Spleen (tissue), 11 donors: ENCODE measurements at regions not wholly inside any gene's neighbourhood (a gene's known extent, or its start where the extent isn't known, plus 50 kb on each side); places are given as distances from the start of the nearest gene placed in this dataset.

ENCODE experiments used
- DNase-seq: peaks from one replicate; pipeline ENCODE4 v3.0.0-alpha.2; 2020
- H3K27ac ChIP-seq, 8 donors: fragments of 200-600 bp; sonication (generic) in 7 of 8; 1 replicate in 4 of 8; 2 replicates in 4 of 8; pipeline versions ENCODE4 v1.5.0 to v1.8.0; 2016 to 2021; ENCODE audit warnings: inconsistent platforms in 4 of 8, mild to moderate bottlenecking in 4 of 8, moderate library complexity in 1 of 8
- H3K27me3 ChIP-seq, 7 donors: fragments of 200-600 bp; sonication (generic) in 6 of 7; replicated peaks in 1 of 7; 1 replicate in 4 of 7; 2 replicates in 3 of 7; pipeline versions ENCODE4 v1.5.0 to v1.8.0; 2016 to 2021; ENCODE audit warnings: inconsistent platforms in 3 of 7, mild to moderate bottlenecking in 1 of 7
- H3K36me3 ChIP-seq, 6 donors: fragments of 200-600 bp; sonication (generic) in 5 of 6; 1 replicate in 4 of 6; 2 replicates in 2 of 6; pipeline versions ENCODE4 v1.5.0 to v1.8.0; 2016 to 2021; ENCODE audit warnings: inconsistent platforms in 2 of 6
- H3K4me1 ChIP-seq, 6 donors: fragments of 200-600 bp; sonication (generic) in 5 of 6; 1 replicate in 3 of 6; 2 replicates in 3 of 6; pipeline versions ENCODE4 v1.5.0 to v1.8.0; 2016 to 2021; ENCODE audit warnings: inconsistent platforms in 3 of 6
- H3K4me3 ChIP-seq, 8 donors: fragments of 200-600 bp; sonication (generic) in 7 of 8; 1 replicate in 4 of 8; 2 replicates in 4 of 8; pipeline versions ENCODE4 v1.5.0 to v1.8.0; 2016 to 2021; ENCODE audit warnings: inconsistent platforms in 4 of 8, mild to moderate bottlenecking in 4 of 8, moderate library complexity in 2 of 8
- H3K9me3 ChIP-seq, 8 donors: fragments of 200-600 bp; sonication (generic) in 7 of 8; 1 replicate in 4 of 8; 2 replicates in 4 of 8; pipeline versions ENCODE4 v1.5.0 to v1.8.0; 2016 to 2021; ENCODE audit warnings: inconsistent platforms in 4 of 8
- CTCF ChIP-seq, 11 experiments: fragments of 200-600 bp in 7 of 11; fragments of 450-650 bp in 4 of 11; sonication (generic) in 4 of 11; IDR thresholded peaks in 8 of 11; conservative IDR thresholded peaks in 3 of 11; 1 replicate in 7 of 11; 2 replicates in 4 of 11; pipeline versions ENCODE4 v1.4.0 to v1.8.0; 2016 to 2021; ENCODE audit warnings: antibody characterized with exemption in 11 of 11, inconsistent platforms in 4 of 11, mild to moderate bottlenecking in 1 of 11
- POLR2A ChIP-seq, 3 donors: fragments of 450-650 bp; IDR thresholded peaks; one replicate each; pipeline ENCODE4 v1.5.1; 2017; ENCODE audit warnings: antibody characterized with exemption in 3 of 3, mild to moderate bottlenecking in 1 of 3
- POLR2AphosphoS5 ChIP-seq, 3 donors: sonication (generic); formaldehyde crosslinking; IDR thresholded peaks; one replicate each; pipeline ENCODE4 v1.5.1; 2017; ENCODE audit warnings: antibody characterized with exemption in 3 of 3
- WGBS, 5 donors: extraction: QIAGEN DNeasy Blood & Tissue Kit in 3 of 5; methylation state at CpG; one replicate each; pipeline versions ENCODE4 v1.1.5 to v1.1.7; 2013 to 2018; 5-methylcytosine and 5-hydroxymethylcytosine counted together
- intact Hi-C: fragments of 100-400 bp; cut with DNase I; formaldehyde crosslinking; loops from one replicate; pipeline ENCODE4 v1.15.0; 2023; ENCODE audit warnings: low total_unique reads
- donor health status: healthy with polysubstance abuse.
- donor health status: DM: no; HTN: no; CAD: no; lungs with moderate emphysema.
- donor health status: DM: no; HTN: no; CAD: no.
- donor health status: Bipolar disorder and iron deficiency.
- donor health status: healthy.
- donor health status: DM: no; HTN: no; CAD: no.
- donor health status: DM: yes; HTN: yes; CAD: no.

- peaks cover 0 to 6% (median 0%) of the 10 kb centered on the region in 7 donors for H3K27me3 ChIP-seq
- TF ChIP-seq POLR2AphosphoS5 (IDR thresholded peaks at IDR 0.05) (no peak), CTCF (IDR thresholded peaks at IDR 0.05 in 8 of 11, conservative IDR thresholded peaks at IDR 0.05 in 3 of 11) (no peak), POLR2A (IDR thresholded peaks at IDR 0.05) (no peak)
Observed at GRCh38 chr13:22740264-22740663, 440.5 kb upstream of the SGCG start.

GRCh38 chr13:22744688-22745452, 435.9 kb upstream of the SGCG start:
- DNase-seq: no peak
- Histone ChIP-seq H3K27me3 (no peaks in the 10 kb centered on the region), H3K36me3 (no peaks in the 10 kb centered on the region), H3K4me1 (no peaks in the 10 kb centered on the region), H3K9me3 (peaks cover 0 to 12% (median 1%) of the 10 kb centered on the region in 8 donors), H3K4me3 (no peak overlapping the region), H3K27ac (no peak overlapping the region)
- TF ChIP-seq POLR2AphosphoS5 (IDR thresholded peaks at IDR 0.05) (no peak), CTCF (IDR thresholded peaks at IDR 0.05 in 8 of 11, conservative IDR thresholded peaks at IDR 0.05 in 3 of 11) (no peak), POLR2A (IDR thresholded peaks at IDR 0.05) (no peak)
- WGBS, 5 donors: 83 to 91% (median 90%) methylated on average over 22 to 24 of the region's 24 CpGs
- intact Hi-C loops: no loop called here

More at GRCh38 chr13:22740264-22740663, 440.5 kb upstream of the SGCG start:
- WGBS, 5 donors: 36 to 66% (median 54%) methylated on average over 3 of the region's 3 CpGs
- Histone ChIP-seq H3K4me1 (no peaks in the 10 kb centered on the region), H3K36me3 (no peaks in the 10 kb centered on the region), H3K9me3 (peaks cover 0 to 12% (median 1%) of the 10 kb centered on the region in 8 donors), H3K4me3 (no peak overlapping the region), H3K27ac (no peak overlapping the region)
- intact Hi-C loops: no loop called here
- no peak for DNase-seq

- Histone ChIP-seq H3K4me3 (no peak overlapping the region), H3K4me1 (no peaks in the 10 kb centered on the region), H3K27me3 (no peaks in the 10 kb centered on the region), H3K27ac (no peak overlapping the region), H3K9me3 (peaks cover 0 to 10% (median 3%) of the 10 kb centered on the region in 8 donors), H3K36me3 (no peaks in the 10 kb centered on the region)
- no peak for DNase-seq
- intact Hi-C loops: no loop called here
- 33 to 58% (median 51%) methylated on average over 5 of the region's 5 CpGs for WGBS, 5 donors
- TF ChIP-seq POLR2AphosphoS5 (IDR thresholded peaks at IDR 0.05) (no peak), CTCF (IDR thresholded peaks at IDR 0.05 in 8 of 11, conservative IDR thresholded peaks at IDR 0.05 in 3 of 11) (no peak), POLR2A (IDR thresholded peaks at IDR 0.05) (no peak)
Observed at GRCh38 chr13:22748866-22749577, 431.8 kb upstream of the SGCG start.

GRCh38 chr13:22749626-22750025, 431.2 kb upstream of the SGCG start:
- H3K27me3 ChIP-seq: no peaks in the 10 kb centered on the region
- intact Hi-C loops: loop anchor here (10.0 kb wide), 1 partner anchor 1115 kb away; no protein-coding TSS in a partner anchor
- 79 to 87% (median 84%) methylated on average over 1 of the region's 1 CpG for WGBS, 5 donors
- H3K27ac ChIP-seq: no peak overlapping the region
- no peaks in the 10 kb centered on the region for H3K4me1 ChIP-seq
- no peaks in the 10 kb centered on the region for H3K36me3 ChIP-seq
- no peak for DNase-seq
- no peak overlapping the region for H3K4me3 ChIP-seq
- peaks cover 0 to 12% (median 3%) of the 10 kb centered on the region in 8 donors for H3K9me3 ChIP-seq
- TF ChIP-seq POLR2AphosphoS5 (IDR thresholded peaks at IDR 0.05): no peak
- no peak for TF ChIP-seq POLR2A (IDR thresholded peaks at IDR 0.05)
- TF ChIP-seq CTCF (IDR thresholded peaks at IDR 0.05 in 8 of 11, conservative IDR thresholded peaks at IDR 0.05 in 3 of 11): no peak
